GM12875 (cell line): ENCODE measurements at regions not wholly inside any gene's neighbourhood (a gene's known extent, or its start where the extent isn't known, plus 50 kb on each side); places are given as distances from the start of the nearest gene placed in this dataset.

ENCODE experiments used
- H3K4me3 ChIP-seq: one replicate; pipeline ENCODE4 v1.5.1; 2011; ENCODE audit warnings: low read depth, low read length, control low read depth
- TF ChIP-seq, protein P1 (sequence below): IDR thresholded peaks from 2 replicates; pipeline ENCODE4 v1.5.1; 2011; ENCODE audit warnings: low read depth, mild to moderate bottlenecking, control low read depth, inconsistent platforms, low read length, moderate library complexity, borderline replicate concordance; ENCODE audit not compliant: insufficient read depth

DNA sequence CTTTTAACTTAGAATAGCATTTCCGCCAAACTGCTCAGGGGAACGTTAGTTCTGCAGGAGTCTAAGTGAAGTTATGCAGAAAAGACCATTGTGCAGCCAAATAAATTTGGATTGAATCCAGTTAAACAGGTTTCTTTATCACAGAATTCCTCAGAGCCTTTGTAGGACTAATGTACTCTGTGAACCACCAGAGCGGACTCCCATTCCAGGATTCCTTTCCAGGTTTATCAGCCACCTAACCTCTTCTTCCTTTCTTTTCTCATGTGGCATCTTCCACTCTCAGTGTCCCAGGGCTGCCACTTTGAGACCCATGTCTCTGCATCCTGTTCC is 350.4 kb downstream of the TSN start:
- TF ChIP-seq, protein P1, sequence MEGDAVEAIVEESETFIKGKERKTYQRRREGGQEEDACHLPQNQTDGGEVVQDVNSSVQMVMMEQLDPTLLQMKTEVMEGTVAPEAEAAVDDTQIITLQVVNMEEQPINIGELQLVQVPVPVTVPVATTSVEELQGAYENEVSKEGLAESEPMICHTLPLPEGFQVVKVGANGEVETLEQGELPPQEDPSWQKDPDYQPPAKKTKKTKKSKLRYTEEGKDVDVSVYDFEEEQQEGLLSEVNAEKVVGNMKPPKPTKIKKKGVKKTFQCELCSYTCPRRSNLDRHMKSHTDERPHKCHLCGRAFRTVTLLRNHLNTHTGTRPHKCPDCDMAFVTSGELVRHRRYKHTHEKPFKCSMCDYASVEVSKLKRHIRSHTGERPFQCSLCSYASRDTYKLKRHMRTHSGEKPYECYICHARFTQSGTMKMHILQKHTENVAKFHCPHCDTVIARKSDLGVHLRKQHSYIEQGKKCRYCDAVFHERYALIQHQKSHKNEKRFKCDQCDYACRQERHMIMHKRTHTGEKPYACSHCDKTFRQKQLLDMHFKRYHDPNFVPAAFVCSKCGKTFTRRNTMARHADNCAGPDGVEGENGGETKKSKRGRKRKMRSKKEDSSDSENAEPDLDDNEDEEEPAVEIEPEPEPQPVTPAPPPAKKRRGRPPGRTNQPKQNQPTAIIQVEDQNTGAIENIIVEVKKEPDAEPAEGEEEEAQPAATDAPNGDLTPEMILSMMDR, result no peak
- no peak overlapping the region for H3K4me3 ChIP-seq

DNA sequence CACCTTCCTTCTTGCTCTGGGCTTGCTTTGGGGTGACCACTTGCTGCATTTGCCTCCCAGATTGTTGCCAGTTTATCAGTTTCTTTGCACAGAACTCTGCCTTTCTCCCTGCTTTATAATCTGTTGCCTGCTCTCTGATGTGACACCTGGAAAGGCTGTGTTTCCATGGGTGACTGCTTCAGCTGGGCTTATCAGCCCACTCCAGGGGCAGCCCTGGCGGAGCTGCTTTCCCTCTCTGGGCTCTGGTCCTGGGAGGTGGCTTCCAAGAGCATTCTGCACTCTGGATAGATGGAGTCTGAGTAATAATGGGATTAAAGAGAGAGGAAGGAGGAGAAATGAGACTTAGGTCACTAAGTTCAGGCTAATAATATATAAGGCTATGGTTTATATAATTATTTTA is 352.7 kb downstream of the TSN start:
- TF ChIP-seq, protein P1, result no peak
- H3K4me3 ChIP-seq, result no peak overlapping the region

DNA sequence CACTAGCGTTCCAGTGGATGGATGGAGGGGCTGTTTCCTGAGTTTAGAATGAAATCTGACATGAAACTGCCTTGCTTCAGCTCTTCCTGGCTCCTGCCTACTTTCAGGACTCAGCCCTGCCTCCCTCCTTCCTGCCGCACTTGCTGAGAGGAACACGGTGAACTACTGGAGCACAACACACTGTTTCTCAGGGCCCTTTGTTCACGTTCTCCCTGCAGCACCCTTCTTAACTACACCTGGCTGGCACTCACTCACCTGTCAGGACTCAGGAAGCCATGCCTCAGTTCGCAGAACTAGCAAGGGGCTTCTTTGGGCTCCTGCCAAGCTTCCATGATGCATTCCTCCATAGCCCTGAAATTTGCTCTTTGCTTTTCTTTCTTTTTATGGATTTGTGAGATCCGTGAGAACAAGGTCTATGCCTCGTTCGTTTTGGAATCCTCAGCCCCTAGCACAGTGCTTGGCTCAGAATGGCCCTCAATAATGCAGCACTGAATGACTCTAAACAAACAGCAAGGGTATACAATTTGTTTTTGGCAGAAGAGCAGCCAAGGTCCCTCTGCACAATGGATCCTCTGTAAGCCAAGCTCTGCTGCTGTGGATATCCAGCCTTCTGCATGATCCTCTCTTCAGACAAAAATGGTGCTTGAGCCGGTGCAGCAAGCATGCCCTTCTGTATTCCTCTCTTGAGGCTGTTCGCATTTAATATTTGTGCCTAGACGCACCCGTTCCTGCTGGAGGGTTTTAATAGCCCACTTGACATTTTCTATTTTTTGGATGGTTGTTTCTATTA is 357.0 kb downstream of the TSN start:
- H3K4me3 ChIP-seq, result no peak overlapping the region
- TF ChIP-seq, protein P1, result no peak

DNA sequence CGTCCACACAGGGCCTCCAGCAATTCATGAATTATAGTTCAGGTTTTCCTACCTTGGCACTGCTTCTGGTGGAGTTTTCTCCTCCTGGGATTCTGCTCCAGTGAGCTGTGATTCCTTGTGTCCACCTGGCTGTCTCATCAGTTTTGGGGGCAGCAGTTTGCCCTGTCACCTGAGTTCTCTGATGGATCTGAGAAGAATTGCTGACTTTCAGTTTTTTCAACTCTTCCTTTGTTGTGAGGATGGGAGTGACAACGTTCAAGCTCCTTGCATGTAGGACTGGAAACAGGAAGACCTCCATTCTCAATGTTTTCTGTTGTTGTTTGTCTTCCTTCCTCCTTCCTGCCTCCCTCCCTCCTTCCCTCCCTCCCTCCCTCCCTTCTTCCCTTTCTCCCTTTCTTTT is 359.0 kb downstream of the TSN start:
- no peak overlapping the region for H3K4me3 ChIP-seq
- TF ChIP-seq, protein P1, result no peak

DNA sequence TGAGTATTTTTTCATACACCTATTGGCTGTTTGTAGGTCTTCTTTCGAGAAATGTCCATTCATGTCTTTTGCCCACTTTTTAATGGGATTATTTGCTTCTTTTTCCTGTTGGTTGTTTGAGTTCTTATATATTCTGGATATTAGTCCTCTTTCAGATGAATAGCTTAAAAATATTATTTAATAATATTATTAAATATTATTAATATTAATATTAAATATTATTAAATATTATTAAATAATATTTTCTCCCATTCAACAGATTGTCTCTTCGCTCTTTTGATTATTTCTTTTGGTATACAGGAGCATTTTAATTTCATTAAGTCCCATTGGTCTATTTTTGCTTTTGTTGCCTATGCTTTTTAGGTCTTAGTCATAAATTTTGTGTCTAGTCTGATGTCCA is 361.9 kb downstream of the TSN start:
- TF ChIP-seq, protein P1, result no peak
- no peak overlapping the region for H3K4me3 ChIP-seq

DNA sequence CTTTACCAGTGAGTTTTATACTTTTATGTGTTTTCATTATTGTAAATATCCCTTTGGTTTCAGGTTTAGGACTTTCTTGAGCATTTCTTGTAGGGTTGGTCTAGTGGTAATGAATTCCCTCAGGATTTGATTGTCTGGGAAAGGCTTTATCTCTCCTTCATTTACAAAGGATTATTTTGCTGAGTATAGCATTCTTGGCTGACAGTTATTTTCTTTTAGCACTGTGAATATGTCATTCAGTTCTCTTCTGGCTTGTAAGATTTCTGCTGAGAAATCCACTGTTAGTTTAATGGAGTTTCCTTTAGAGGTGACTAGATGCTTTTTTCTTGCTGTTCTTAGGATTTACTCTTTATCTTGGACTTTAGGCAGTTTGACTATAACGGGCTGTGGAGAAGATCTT is 373.9 kb downstream of the TSN start:
- TF ChIP-seq, protein P1, result no peak
- H3K4me3 ChIP-seq, result no peak overlapping the region

DNA sequence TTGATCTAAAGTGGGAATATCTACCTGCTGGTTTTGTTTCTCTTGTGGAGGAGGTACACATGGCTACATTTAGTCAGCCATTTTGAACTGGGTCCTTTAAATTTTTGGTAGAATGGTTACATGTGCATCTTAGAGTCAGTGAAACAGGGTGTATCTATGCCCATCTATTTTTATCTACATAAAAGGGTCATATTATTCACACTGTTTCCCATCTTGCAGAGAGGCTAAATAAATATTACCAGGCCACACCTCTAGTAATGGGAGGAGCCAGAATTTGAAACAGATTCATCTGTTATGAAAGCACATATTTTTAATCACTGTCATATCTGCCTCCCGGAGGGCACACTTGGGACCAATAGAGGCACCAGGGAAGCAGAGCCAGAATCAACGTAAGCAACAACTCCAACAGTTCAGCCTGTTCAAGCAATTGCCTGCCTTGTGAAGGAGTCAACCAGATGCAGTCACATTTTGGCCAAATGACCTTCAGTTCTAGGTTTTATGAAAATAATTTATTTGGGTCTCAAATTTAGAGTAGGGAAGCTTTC is 376.8 kb downstream of the TSN start:
- TF ChIP-seq, protein P1, result no peak
- H3K4me3 ChIP-seq, result no peak overlapping the region
